PC-9 (cell line): ENCODE measurements at regions not wholly inside any gene's neighbourhood (a gene's known extent, or its start where the extent isn't known, plus 50 kb on each side); places are given as distances from the start of the nearest gene placed in this dataset.

ENCODE experiments used
- BruUV-seq: library from RNA; stranded (reverse); fragments of 400-500 nt; replicated peaks from 2 replicates; lab custom pipeline; 2021; lab: Mats Ljungman, UMichigan
- CTCF ChIA-PET: fragments of 300-600 bp; sonication (Branson Sonifier 250); formaldehyde crosslinking; loops from one replicate; lab custom pipeline; 2022; ENCODE audit warnings: antibody characterized with exemption; lab: Charles Lee
- POLR2A ChIA-PET: fragments of 300-600 bp; sonication (Branson Sonifier 250); formaldehyde crosslinking; loops from one replicate; lab custom pipeline; 2022; ENCODE audit warnings: antibody characterized with exemption; ENCODE audit not compliant: unreplicated experiment; lab: Charles Lee
- DNase-seq, 2 experiments: peaks; one replicate each; pipeline versions ENCODE4 v3.0.0 to v3.0.0-alpha.2; 2015 to 2022; ENCODE audit warnings: mixed read lengths in 1 of 2
- H2AFZ ChIP-seq: fragments of 200-600 bp; sonication (generic); 2 replicates; pipeline ENCODE4 v1.8.1; 2017; ENCODE audit warnings: antibody characterized with exemption
- H3F3A ChIP-seq: fragments of 200-600 bp; sonication (generic); 2 replicates; pipeline ENCODE4 v1.8.1; 2017; ENCODE audit warnings: antibody characterized with exemption, mild to moderate bottlenecking, low read depth; ENCODE audit not compliant: insufficient read depth
- H3K27ac ChIP-seq: fragments of 200-600 bp; sonication (generic); 2 replicates; pipeline ENCODE4 v1.6.1; 2016; ENCODE audit warnings: mixed run types
- H3K27me3 ChIP-seq: fragments of 200-600 bp; sonication (generic); 2 replicates; pipeline ENCODE4 v1.6.1; 2016; ENCODE audit warnings: low read depth, mixed run types; ENCODE audit not compliant: insufficient read depth
- H3K36me3 ChIP-seq: fragments of 200-600 bp; sonication (generic); 2 replicates; pipeline ENCODE4 v1.6.1; 2016; ENCODE audit warnings: low read depth, mixed run types
- H3K4me1 ChIP-seq: fragments of 200-600 bp; sonication (generic); replicated peaks from 2 replicates; pipeline ENCODE4 v1.6.1; 2016; ENCODE audit warnings: mixed run types; ENCODE audit not compliant: insufficient read depth
- H3K4me2 ChIP-seq: fragments of 200-600 bp; sonication (generic); 2 replicates; pipeline ENCODE4 v1.6.1; 2017; ENCODE audit warnings: mixed run types
- H3K4me3 ChIP-seq: fragments of 200-600 bp; sonication (generic); 2 replicates; pipeline ENCODE4 v1.6.1; 2016; ENCODE audit warnings: mixed run types
- H3K79me2 ChIP-seq: fragments of 200-600 bp; sonication (generic); 2 replicates; pipeline ENCODE4 v1.6.1; 2017; ENCODE audit warnings: low read depth, mixed run types
- H3K9me2 ChIP-seq: fragments of 200-600 bp; sonication (generic); 2 replicates; pipeline ENCODE4 v1.8.1; 2017; ENCODE audit warnings: mild to moderate bottlenecking; ENCODE audit not compliant: insufficient read depth
- H3K9me3 ChIP-seq: fragments of 200-600 bp; sonication (generic); 2 replicates; pipeline ENCODE4 v1.8.1; 2016; ENCODE audit warnings: low read depth; ENCODE audit not compliant: insufficient read depth
- H4K20me1 ChIP-seq: fragments of 200-600 bp; sonication (generic); 2 replicates; pipeline ENCODE4 v1.8.1; 2017; ENCODE audit not compliant: insufficient read depth
- CTCF ChIP-seq: fragments of 200-600 bp; sonication (generic); conservative IDR thresholded peaks from 2 replicates; pipeline ENCODE4 v1.6.1; 2017; ENCODE audit warnings: mixed run types, antibody characterized with exemption, mild to moderate bottlenecking, moderate library complexity
- EZH2 ChIP-seq: fragments of 200-600 bp; sonication (generic); IDR thresholded peaks from 2 replicates; pipeline ENCODE4 v1.8.0; 2017; ENCODE audit warnings: antibody characterized with exemption, low read depth
- intact Hi-C: fragments of 100-400 bp; cut with micrococcal nuclease; formaldehyde crosslinking; loops from one replicate; pipeline ENCODE4 v1.10.0; 2022; ENCODE audit not compliant: unreplicated experiment

GRCh38 chr13:81480634-81481033, 1139.7 kb upstream of the SPRY2 start:
- POLR2A ChIA-PET: no interaction called here
- H3K4me3 ChIP-seq: no peak overlapping the region
- no peak for TF ChIP-seq EZH2
- TF ChIP-seq CTCF: no peak
- H3K4me1 ChIP-seq: no peaks in the 10 kb centered on the region
- intact Hi-C loops: no loop called here
- BruUV-seq: no TSS peak
- no peaks in the 10 kb centered on the region for H3K9me3 ChIP-seq
- no peaks in the 10 kb centered on the region for H3K27me3 ChIP-seq
- H3K79me2 ChIP-seq: no peaks in the 10 kb centered on the region
- H4K20me1 ChIP-seq: no peaks in the 10 kb centered on the region
- H3K4me2 ChIP-seq: no peak overlapping the region
- H3K36me3 ChIP-seq: no peaks in the 10 kb centered on the region
- no peak overlapping the region for H2AFZ ChIP-seq
- DNase-seq: no peak
- H3K27ac ChIP-seq: no peak overlapping the region
- CTCF ChIA-PET: no interaction called here
- no peaks in the 10 kb centered on the region for H3K9me2 ChIP-seq
- H3F3A ChIP-seq: no peaks in the 10 kb centered on the region

GRCh38 chr13:81473366-81473899, 1132.5 kb upstream of the SPRY2 start:
- ChIA-PET POLR2A (no interaction called here), CTCF (no interaction called here)
- H3K4me1 ChIP-seq: no peaks in the 10 kb centered on the region
- no peak for TF ChIP-seq CTCF
- TF ChIP-seq EZH2: no peak
- H3K27ac ChIP-seq: no peak overlapping the region
- no peaks in the 10 kb centered on the region for H4K20me1 ChIP-seq
- no peaks in the 10 kb centered on the region for H3K27me3 ChIP-seq
- no peaks in the 10 kb centered on the region for H3K9me2 ChIP-seq
- no TSS peak for BruUV-seq
- no peak overlapping the region for H2AFZ ChIP-seq
- H3K36me3 ChIP-seq: no peaks in the 10 kb centered on the region
- H3K4me3 ChIP-seq: no peak overlapping the region
- H3F3A ChIP-seq: no peaks in the 10 kb centered on the region
- no peaks in the 10 kb centered on the region for H3K9me3 ChIP-seq
- intact Hi-C loops: no loop called here
- H3K79me2 ChIP-seq: no peaks in the 10 kb centered on the region
- H3K4me2 ChIP-seq: no peak overlapping the region
- no peak for DNase-seq

DNA sequence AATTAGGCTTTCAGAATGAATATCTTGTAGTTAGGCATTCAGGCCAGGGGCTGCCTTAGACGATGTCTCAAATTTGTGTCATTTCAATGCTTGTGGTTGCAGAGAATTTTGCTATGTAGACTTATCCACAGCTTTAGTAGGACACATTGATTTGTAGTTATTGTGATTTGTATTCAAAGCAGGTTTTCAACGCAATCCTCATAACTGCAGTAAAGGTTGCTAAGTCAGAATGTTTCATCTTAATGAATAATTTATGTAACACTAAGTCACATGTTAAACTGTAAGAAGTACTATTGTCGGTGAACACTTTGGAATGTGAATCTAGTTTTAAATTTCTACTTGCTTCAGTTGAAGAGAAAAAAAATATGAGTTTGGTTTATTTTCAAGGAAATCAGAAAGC, 1117.2 kb upstream of the SPRY2 start:
- Histone ChIP-seq H4K20me1 (no peaks in the 10 kb centered on the region), H3K27me3 (no peaks in the 10 kb centered on the region), H3K4me2 (no peak overlapping the region), H3K79me2 (no peaks in the 10 kb centered on the region), H3K9me3 (no peaks in the 10 kb centered on the region; the same call in 1 of the 2 replicates), H3K9me2 (no peaks in the 10 kb centered on the region), H3K27ac (no peak overlapping the region), H3K36me3 (no peaks in the 10 kb centered on the region), H3K4me1 (no peaks in the 10 kb centered on the region), H3F3A (no peaks in the 10 kb centered on the region), H3K4me3 (no peak overlapping the region), H2AFZ (no peak overlapping the region)
- no peak for TF ChIP-seq EZH2
- no peak for TF ChIP-seq CTCF
- BruUV-seq: no TSS peak
- ChIA-PET CTCF (no interaction called here), POLR2A (no interaction called here)
- intact Hi-C loops: no loop called here
- DNase-seq: no peak
